ENCODE measurements at regions not wholly inside any gene's neighbourhood (a gene's known extent, or its start where the extent isn't known, plus 50 kb on each side); places are given as distances from the start of the nearest gene placed in this dataset.

DNA sequence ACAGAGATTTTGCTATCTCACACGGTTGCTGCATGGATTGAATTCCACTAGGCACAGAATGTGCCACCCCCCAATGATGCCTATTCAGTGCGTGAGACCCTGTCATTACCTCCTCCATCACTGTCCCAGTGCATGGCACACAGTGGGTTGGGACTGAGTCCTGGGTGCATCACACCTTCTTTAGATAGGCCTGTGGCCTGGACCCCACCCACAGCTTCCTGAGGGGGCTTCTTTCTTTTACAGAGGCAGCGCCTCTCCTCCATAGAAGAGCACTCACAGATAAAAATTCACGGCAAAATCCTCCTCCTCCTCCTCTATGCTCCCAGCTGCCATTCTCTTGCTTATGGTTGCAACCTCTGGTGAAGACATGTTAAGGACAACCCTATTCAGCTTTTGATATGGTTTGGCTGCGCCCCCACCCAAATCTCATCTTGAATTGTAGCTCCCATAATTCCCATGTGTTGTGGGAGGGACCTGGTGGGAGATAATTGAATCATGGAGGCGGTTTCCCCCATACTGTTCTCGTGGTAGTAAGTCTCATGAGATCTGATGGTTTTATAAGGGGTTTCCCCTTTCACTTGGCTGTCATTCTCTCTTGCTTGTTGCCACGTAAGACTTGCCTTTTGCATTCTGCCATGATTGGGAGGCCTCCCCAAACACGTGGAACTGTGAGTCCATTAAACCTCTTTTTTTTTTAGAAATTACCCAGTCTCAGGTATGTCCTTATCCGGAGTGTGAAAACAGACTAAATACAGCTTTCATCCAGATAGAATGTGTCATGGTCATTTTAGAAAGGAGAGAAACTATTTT lies 147.6 kb downstream of the KLF13 start:
- no peak for DNase-seq

DNA sequence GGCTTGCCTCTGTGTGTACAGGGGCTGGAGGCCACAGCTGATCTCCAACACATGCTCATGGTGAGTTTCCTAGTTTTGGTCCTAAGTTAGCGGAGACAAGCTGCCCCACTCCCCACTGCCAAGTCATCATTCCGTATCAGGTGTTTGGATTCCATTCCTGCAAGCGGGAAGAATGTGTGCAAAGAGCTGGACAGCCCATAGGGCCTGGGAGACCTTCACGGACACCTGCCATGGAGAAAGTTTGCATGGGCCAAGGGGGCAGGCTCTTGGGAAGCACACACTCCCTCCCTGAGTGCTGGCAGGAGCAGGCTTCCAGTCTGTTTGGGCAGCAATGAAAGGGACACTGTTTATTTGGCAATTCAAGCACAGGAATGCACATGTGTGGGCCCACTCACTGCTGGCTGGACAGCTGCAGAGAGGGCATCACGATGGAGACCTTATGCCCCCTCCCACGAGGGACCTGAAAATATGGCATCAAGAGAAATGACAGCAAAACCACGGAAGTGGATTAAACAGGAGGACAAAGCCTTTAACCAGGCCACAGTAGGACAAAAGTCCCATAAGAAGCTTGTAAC lies 149.7 kb downstream of the KLF13 start:
- no peak for DNase-seq

DNA sequence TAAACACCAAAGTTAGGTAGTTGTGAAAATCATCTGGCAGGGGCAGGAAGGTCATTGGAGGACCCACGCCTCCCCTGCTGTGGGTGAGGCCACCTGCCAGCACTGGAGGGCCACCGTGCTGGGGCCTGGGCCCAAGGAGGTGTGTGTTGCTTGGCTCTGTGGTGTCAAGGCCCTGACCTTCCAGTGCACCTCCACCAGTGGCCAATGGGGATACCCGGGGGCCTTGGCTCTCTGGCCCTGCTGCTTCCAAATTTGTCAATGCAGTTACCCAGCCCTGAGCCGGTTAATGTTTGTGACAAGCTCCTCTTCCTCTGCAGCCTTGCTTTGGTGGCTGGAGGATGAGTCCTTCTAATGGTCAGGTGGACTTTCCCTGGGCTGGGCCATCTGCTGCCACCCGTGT lies 150.2 kb downstream of the KLF13 start:
- DNase-seq: no peak

DNA sequence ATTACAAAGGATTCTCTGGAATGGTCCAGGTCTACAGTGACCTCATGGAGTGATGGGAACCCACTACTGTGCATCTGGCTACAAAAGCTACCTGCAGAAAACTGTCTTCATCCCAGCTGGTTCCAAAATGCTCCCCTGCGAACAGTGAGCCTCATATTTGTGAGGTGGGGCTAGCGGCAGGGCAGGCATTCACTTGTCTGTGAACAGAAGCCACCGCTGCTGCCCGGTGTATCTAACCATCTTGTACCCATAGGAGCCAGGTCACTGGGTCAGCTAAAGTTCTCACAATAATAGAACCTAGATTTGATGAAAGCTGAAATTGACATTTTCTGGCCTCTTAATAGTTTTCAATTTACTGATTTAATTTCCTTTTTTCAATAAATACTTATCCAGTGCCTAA lies 150.7 kb downstream of the KLF13 start:
- no peak for DNase-seq

DNA sequence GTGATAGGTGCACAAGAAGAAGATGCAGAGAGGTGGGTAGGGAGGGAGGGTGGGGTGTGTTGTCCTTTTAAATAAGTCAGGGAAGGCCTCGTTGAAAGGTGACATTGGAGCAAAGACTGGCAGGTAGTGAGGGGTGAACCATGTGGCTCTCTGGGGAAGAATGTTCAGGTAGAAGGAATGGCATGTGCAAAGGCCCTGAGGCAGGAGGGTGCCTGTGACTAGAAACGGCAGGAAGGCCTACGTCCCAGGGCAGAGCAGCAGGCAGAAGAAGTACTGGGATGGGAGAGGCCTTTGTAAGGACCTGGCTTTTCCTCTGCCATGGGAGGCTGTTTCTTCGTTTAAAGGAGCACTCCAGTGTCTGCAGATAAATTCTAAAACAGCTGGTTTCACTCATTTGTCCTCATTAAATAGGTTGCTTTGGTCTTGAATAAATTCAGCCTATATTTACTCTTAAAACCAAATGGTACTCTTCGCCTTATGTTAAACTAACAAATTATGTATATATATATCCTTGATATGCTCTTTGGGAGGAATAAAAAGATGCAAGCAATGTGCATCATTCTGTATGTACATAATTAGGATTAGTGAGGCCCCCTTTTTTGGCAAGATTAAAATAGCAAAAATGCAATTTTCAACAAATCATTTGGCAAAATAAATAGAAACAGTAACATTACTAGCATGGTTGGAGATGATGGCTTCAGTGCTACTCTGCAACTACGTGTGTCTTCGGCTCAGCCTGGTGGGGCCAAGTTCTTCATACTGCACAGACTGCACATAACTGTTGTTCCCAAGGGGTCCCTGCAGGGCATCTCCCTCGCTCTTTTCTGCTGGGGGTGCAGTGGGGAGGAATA lies 151.4 kb downstream of the KLF13 start:
- no peak for DNase-seq

DNA sequence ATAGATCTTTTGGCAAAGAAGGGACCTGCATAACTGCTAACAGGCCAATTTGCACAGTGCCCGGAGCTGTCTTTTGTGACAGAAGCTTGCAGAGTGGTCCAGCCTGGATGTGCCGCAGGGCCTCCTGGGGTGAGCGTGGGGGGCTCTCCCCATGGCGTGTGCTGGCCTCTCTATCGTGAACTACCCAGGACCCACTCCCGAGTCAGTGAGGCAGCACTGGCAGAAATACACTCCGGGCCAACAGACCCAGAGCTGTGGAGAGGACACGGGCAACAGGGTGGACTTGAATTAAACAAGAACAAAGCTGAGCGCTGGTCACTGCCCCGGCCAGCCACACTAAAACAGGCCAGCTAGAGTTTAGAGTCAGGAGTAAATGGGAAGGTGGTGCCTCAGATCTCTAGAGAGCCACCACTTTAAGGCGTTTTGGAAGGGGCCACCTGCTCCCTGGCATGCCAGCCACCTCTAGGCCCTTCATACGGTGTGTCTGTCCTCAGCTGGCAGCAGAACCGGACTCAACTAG lies 152.1 kb downstream of the KLF13 start:
- DNase-seq: no peak

DNA sequence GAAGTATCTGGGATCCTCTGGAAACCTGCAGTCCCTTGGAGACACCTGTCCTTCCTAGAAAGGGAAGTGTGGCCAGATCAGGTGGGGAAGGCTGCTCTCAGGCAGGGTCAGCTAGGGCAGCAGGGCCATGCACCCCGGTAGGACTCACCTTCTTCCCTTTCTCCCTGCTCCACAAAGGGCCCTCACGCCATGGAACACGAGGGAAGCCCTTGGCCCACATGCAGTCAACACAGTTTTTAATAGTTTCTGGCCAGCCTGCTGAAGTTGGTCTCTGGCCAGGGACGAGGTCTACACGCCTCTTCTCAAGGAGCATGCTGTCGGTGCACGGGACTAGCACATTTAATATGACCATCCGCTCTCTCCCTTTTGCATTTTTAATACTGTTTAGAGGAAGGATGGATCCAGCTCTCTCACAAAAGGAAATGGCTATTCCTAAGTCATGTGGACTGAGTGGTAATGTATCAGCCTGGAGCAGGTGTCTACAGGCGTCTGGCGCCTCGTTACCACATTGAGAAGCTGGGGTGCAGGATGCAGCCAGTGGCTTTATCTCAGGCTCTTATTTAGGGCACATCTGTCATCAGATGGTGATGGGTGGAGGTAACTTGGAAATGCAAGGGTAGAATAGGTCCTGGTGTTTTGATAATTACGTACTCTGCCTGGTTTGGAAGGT lies 153.9 kb downstream of the KLF13 start:
- DNase-seq: no peak

DNA sequence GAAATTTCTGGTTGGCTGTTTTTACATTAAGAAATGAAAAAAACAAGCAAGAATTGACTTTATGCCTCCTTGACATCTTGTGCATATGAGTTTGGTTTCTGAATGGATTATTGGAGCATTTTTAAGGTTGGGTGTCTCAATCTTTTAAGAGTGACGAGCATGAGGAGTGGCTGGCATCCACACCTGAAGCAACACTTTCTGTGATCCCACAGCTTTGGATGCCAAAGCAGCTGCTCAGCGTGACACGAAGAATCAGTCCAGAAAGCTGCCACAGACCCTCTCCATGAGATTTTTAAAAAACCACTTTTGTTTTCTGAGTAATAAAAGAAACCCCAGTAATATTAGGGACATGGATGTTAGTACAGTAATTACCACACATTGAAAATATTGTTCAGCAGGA lies 154.5 kb downstream of the KLF13 start:
- DNase-seq: no peak

DNA sequence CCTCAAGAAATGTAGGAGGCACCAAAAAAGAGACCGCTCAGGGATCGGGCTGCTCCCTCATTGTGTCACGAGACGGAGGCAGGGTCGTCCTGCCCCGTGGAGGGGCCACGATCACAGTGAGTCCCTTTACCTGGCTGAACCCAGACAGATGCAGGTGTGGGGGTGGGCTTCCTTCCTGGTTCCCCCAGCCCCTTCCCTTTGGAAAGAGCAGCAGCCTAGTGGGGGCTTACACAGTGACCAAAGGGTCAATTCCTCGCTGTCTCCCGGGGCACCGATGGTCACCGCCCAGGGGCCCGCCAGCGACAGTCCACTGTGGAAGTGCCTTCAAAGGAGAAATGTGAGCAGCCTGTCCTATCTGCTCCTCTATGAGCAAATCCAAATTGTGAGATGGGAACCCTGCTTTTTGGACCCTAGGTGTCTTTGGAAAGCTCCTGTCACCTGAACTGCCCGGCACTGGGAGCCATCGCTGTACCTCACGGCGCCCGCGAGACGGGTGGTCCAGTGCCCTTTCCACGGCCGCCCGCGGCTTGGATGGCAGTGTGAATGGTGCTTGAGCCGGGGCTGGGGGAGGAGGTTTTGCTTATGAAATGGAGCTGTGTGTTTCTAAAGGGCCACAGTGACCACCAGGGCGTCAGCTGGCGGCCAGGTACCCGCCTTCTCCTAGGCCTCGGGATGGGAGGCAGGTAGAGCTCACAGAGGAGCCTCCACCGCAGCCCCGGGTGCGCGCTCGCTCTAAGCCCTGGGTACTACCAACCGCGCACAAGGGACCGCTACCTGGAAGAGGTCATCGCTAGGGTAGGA lies 155.7 kb downstream of the KLF13 start:
- DNase-seq: no peak

DNA sequence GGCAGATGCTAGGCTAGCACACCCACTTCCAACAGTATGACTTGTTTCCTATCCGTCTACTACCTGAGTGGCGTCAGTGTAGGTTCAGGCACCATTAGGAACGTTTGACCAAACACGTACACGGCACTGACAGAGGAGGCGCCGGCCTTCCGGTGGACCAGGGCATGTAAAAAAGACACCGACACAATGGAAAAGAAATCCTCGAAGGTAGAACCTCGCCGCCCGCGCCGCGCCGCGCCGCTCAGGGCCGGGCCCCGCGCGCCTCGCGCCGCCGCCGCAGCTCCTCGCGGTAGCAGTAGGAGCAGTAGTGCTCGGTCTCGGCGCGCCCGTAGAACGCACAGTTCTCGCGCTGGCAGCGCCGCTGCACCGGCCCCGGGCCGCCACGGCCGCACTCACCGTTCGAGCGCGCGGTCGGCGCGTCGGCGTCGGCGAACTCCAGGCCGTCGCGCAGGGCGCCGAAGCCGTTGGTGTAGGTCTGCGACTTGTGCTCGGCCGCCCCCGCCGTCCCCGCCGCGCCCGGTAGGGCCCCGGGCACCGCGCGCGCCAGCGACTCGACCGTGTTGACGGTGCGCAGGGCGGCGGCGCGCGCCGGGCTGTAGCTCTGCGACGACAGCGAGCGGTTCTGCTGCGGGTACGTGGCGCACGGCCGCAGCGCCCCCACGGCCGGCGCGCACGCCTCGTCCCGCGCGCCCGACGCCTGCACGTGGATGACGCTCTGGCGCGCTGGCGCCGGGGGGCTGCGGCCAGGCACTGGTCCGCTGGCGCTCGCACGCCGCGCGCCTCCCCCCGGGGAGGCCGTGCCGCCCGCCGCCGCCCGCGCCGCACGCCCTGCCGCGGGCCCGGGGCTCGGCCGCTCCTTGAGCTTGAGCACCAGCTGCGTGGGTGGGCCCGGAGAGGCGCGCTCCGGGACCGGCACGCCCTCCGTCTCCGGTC lies 156.7 kb downstream of the KLF13 start:
- DNase-seq: peak in 1 of 2 experiments; percentile 35

DNA sequence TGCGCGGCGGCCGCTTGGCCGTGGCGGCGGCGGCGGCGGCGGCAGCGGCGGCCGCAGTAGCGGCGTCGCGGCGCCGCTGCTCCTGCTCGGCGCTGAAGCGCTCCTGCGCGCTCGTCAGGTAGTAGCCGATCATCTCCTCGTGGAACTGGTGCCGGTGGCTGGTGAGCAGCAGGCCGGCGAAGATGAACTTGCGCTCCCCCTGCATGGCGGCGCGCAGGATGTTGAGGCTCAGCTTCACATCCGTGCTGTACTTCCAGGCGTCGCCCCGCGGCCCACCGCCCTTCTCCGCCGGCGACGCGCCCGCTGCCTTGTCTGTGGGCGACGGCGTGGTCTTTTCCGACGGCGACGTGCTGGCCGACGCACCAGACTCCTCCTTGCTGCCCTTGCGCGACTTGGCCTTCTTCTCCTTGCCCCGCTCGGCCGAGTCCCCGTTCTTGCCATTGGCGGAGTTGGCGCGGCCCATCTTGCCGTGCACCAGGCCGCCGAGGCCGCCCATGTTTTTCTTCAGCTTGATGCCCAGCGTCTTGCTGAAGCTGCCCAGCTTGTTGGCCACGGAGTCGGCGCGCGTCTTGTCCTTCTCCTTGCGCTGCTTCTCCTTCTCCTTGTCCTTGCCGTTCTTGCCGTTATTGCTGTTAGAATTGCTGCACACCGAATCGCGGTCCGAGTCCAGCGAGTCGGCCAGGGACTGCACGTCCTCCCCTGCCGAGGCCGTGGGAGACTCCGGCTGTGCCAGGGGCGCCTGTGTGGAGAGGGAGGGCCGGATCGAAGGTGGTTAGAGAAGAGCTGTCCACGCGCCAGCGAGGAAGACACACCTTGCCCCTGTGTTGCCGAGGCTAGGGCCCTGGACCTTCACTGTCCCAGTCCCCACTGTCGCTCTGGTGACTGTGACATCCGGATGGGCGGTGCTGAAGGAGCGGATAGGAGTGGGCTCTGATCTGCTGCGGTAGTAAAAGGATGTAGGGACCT lies 157.6 kb downstream of the KLF13 start:
- DNase-seq: no peak

DNA sequence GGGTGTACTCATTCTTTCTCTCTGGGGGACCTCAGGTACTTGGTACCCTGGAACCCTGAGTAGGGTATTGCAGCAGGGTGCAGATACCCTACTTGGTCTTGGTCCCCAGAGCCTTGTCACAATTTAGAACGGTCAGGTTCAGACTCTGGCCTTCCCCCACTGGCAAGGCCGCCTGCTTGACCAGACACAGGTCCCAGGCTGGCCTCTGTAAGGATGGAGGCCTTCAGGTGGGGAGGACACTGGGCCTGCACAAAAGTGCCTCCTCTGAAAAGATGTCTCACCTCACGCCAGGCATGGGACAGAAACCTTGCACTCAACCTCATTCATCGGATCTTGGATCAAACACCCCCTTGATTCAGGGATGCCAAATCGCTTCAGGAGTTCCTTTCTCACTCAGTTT lies 158.4 kb downstream of the KLF13 start:
- no peak for DNase-seq

DNA sequence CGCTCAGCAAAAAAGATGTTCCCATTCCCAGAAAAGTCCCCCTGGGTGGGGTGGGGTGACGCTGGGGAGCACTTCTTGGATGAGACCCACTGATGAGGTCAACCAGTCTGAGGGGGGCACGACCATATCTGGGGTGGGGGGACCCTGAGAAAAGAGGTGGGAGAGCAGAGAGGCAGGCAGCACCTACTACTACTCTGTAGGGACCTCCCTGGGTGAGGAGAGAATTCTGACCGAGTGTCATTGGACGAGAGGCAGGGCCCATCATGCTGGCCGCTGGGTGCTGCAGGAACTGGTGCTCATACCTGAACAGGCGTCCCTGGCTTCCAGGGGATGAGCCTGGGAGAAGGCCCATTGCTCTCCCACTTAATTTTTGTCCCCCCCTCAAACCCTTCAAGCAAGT lies 158.8 kb downstream of the KLF13 start:
- no peak for DNase-seq

DNA sequence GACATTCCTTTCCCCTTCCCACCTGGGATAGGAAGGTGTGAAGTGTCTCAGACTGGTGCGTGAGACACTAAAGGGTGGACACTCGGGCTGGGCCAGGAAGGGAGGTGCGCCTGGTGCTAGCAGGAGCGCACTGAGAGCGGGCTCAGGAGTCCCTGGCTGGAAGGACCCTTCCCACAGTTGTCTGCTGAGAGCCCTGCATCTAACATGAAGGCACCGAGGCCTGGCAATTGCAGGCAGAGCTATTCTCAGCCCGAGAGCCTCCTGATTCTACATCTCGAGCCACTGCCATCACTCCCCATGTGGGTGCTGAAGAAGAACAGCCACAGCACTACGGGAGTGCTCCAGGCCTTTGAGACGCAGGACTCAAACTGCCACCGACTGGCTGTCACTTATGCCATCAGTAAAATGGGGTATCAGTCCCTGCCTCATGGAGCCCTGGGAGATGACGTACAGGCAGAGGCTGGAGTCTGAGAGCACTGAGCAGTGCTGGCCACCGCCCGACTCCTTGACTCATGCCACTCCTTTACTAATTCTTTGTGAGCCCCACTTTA lies 159.4 kb downstream of the KLF13 start:
- DNase-seq: no peak

DNA sequence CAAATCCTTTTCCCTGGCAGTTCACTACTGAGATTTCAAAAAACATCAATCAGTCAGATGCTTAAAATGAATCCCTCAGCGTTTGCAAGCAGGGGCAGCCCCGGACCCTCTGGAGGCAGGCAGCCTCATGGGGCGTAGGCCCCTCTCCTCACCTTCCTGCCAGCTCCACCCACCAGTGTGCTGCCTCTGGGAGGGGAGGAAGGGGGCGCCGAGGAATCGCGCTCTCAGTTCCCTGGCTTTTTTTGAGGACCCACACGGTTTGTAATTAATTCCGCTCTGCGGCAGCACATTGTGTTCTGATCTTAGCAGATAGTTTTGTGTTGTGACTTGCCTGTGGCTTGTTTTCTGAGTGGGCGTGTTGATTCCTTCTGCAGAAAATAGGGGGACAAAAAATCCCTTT lies 159.9 kb downstream of the KLF13 start:
- DNase-seq: no peak

DNA sequence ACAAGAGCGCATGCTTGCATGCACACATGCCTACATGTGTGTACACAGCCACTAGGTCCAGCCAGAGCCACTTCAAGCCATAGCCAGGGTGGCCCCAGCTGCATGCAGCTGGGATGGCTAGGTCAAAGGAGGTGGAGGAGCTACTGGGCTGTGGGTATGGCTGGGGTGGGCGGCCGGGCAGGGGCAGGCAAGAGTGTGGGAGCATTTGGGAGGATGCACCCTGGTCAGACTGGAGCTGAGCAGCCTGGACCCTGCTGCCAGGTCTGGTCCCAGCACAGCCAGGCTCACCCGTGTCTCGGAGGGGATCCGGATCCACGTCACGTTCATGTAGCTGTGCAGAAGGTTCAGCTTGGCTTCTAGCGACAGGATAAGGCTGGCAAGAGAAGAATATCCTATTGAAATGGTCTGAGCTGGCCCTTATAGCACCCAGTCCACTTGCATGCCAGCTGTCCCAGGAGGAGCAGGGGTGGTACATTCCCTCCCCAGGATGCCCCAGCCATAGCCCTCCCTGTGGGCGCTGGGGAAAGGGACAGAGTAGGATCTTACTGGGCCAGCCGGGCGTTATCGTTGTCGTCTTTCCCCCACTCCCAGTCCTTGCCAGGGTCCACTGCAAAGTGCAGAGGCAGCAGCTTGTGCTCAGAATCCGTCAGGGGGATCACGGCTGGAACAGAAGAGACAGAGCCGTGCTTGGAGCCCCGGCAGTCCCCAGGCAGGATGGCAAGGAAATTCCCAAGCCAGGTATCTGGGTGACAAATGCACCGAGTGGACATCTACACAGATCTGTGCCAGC lies 160.5 kb downstream of the KLF13 start:
- DNase-seq: no peak

DNA sequence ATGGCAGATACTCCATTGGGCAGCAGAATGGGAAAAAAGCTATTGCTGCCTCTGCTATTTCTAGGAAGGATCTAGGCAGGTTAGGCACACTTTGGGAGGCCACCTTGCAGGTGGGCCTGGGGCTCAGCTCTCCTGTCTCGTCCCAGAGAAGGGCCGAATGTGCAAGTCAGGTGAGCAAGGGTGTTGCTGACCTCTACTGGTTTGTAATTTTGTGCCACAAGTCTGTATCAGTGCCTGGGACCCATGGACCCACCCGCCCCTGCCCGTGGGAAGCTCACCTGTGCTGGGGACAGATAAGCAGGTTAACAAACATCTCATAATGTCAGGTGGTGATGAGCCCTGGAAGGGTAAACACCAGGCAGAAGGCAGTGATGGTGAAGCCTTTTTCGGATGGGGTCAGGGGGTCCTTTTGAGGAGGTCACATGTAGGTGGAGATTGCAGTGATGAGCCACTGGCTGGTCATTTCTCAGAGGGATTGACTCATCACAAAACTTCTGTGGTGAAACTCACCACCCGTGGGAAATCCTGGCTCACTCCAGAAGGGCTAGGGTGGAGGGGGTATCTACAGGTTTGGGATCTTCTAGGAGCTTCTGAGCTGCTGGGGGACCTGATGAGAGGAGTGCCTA lies 161.3 kb downstream of the KLF13 start:
- peak in 1 of 2 experiments; percentile 35 for DNase-seq
